ENCODE measurements at regions not wholly inside any gene's neighbourhood (a gene's known extent, or its start where the extent isn't known, plus 50 kb on each side); places are given as distances from the start of the nearest gene placed in this dataset.
A peak's percentile ranks its signal among the peaks of the same experiment; 100 is the strongest.

DNA sequence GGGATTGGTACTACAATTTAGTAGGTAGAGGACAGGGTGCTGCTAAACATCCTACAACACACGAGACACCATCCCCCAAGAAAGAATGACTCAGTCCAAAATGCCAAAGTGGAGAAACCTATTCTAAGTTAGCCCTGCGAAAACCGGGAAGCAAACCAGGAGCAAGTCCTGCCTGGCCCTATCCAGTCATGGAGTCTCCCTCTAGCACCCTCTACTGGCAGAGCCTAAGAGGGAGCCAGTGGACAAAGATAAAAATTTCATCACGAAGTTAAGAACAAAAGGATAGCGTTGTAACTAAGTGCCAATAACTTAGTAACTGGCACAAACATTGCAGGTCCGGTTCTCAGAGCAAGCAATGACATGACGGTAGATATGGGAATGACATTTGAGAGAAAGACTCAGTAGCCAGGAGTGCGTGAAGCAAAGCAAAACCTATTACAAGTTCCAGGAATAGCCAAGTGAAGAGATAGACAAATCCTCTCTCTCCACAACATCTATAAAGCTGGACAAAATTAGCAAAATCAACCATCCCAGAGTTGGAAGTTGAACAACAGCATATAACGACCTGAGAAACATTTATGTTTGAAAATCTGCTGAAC, 383.5 kb downstream of the OMA1 start:
- no peak overlapping the region for H3K4me3 ChIP-seq (ENCODE audit: insufficient read depth, low read depth, low read length)
- DNase-seq (ENCODE audit: low read depth) = peak; percentile 46
- no peaks in the 10 kb centered on the region for H3K4me1 ChIP-seq (ENCODE audit: insufficient read depth, low read length)
- no peaks in the 10 kb centered on the region for H3K79me2 ChIP-seq (ENCODE audit: insufficient read depth, low read length)
- Mint-ChIP-seq H3K4me1 (ENCODE audit: low read depth, unreplicated experiment) (no peaks in the 10 kb centered on the region), H3K27ac (ENCODE audit: unreplicated experiment) (no peak overlapping the region), H3K9me3 (ENCODE audit: unreplicated experiment) (peaks cover 3% of the 10 kb centered on the region), H3K4me3 (ENCODE audit: unreplicated experiment) (no peak overlapping the region), H3K36me3 (ENCODE audit: low read depth, unreplicated experiment) (no peaks in the 10 kb centered on the region), H3K27me3 (ENCODE audit: low read depth, unreplicated experiment) (peaks cover 9% of the 10 kb centered on the region)
- H3K27me3 ChIP-seq (ENCODE audit: insufficient read depth, low read length) = no peaks in the 10 kb centered on the region
- H3K27ac ChIP-seq (ENCODE audit: low read depth, low read length) = no peak overlapping the region
- no peaks in the 10 kb centered on the region for H3K36me3 ChIP-seq (ENCODE audit: insufficient read depth, low read length)
- H4K20me1 ChIP-seq (ENCODE audit: insufficient read depth, low read length) = no peaks in the 10 kb centered on the region
- no peak overlapping the region for H3K9ac ChIP-seq (ENCODE audit: low read length)
- H3K9me3 ChIP-seq (ENCODE audit: insufficient read depth, low read depth, low read length) = no peaks in the 10 kb centered on the region
- no peak overlapping the region for H2AFZ ChIP-seq (ENCODE audit: low read depth, low read length)
- FAIRE-seq = no peak
- H3K4me2 ChIP-seq (ENCODE audit: low read length) = no peak overlapping the region
- TF ChIP-seq, protein P1, sequence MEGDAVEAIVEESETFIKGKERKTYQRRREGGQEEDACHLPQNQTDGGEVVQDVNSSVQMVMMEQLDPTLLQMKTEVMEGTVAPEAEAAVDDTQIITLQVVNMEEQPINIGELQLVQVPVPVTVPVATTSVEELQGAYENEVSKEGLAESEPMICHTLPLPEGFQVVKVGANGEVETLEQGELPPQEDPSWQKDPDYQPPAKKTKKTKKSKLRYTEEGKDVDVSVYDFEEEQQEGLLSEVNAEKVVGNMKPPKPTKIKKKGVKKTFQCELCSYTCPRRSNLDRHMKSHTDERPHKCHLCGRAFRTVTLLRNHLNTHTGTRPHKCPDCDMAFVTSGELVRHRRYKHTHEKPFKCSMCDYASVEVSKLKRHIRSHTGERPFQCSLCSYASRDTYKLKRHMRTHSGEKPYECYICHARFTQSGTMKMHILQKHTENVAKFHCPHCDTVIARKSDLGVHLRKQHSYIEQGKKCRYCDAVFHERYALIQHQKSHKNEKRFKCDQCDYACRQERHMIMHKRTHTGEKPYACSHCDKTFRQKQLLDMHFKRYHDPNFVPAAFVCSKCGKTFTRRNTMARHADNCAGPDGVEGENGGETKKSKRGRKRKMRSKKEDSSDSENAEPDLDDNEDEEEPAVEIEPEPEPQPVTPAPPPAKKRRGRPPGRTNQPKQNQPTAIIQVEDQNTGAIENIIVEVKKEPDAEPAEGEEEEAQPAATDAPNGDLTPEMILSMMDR (IDR thresholded peaks at IDR 0.05; ENCODE audit: insufficient read depth, low read depth, low read length) = peak; percentile 87
- no peak for TF ChIP-seq EZH2 (IDR thresholded peaks at IDR 0.05; ENCODE audit: insufficient read depth, low read length)

DNA sequence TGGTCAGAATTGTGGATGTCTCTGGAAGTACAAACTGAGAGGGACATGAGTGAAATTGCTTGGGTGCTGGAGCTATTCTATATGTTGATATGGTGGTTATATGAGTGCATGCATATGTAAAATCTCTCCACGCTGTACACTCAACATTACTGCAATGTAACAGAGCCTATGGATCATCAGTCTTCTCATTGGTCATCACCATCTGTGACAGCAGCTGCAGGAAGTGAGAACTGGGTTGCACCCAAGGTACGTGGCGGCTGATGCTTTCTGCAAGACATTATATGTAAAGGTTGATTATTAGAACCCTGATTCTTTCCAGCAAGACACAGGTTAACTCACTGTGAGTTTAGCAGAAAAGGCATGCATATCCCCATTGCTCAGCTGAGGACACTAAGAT, 387.1 kb downstream of the OMA1 start:
- H3K9me3 Mint-ChIP-seq (ENCODE audit: unreplicated experiment) = no peaks in the 10 kb centered on the region
- H3K36me3 ChIP-seq (ENCODE audit: insufficient read depth, low read length) = no peaks in the 10 kb centered on the region
- TF ChIP-seq EZH2 (IDR thresholded peaks at IDR 0.05; ENCODE audit: insufficient read depth, low read length) = no peak
- TF ChIP-seq, protein P1 (IDR thresholded peaks at IDR 0.05; ENCODE audit: insufficient read depth, low read depth, low read length) = no peak
- FAIRE-seq (no peak), DNase-seq (ENCODE audit: low read depth) (no peak)
- H3K27ac Mint-ChIP-seq (ENCODE audit: unreplicated experiment) = no peak overlapping the region
- no peak overlapping the region for H3K27ac ChIP-seq (ENCODE audit: low read depth, low read length)
- no peaks in the 10 kb centered on the region for H3K27me3 ChIP-seq (ENCODE audit: insufficient read depth, low read length)
- no peak overlapping the region for H3K4me3 ChIP-seq (ENCODE audit: insufficient read depth, low read depth, low read length)
- H3K4me1 ChIP-seq (ENCODE audit: insufficient read depth, low read length) = no peaks in the 10 kb centered on the region
- H3K9me3 ChIP-seq (ENCODE audit: insufficient read depth, low read depth, low read length) = no peaks in the 10 kb centered on the region
- no peak overlapping the region for H3K9ac ChIP-seq (ENCODE audit: low read length)
- no peak overlapping the region for H3K4me2 ChIP-seq (ENCODE audit: low read length)
- H3K27me3 Mint-ChIP-seq (ENCODE audit: low read depth, unreplicated experiment) = peaks cover under 1% of the 10 kb centered on the region
- H2AFZ ChIP-seq (ENCODE audit: low read depth, low read length) = no peak overlapping the region
- H3K4me3 Mint-ChIP-seq (ENCODE audit: unreplicated experiment) = no peak overlapping the region
- H3K4me1 Mint-ChIP-seq (ENCODE audit: low read depth, unreplicated experiment) = no peaks in the 10 kb centered on the region
- no peaks in the 10 kb centered on the region for H3K79me2 ChIP-seq (ENCODE audit: insufficient read depth, low read length)
- no peaks in the 10 kb centered on the region for H3K36me3 Mint-ChIP-seq (ENCODE audit: low read depth, unreplicated experiment)
- H4K20me1 ChIP-seq (ENCODE audit: insufficient read depth, low read length) = no peaks in the 10 kb centered on the region

Data from astrocyte (in vitro differentiated cells and primary cell).